K562 (cell line): ENCODE measurements at regions not wholly inside any gene's neighbourhood (a gene's known extent, or its start where the extent isn't known, plus 50 kb on each side); places are given as distances from the start of the nearest gene placed in this dataset.

ENCODE experiments used
- ATAC-seq: fragments of 200-7000 bp; cut with Tn5 transposase; 3 replicates; pipeline ENCODE4 v1.9.1; 2020; ENCODE audit warnings: moderate library complexity
- BruUV-seq: library from RNA; stranded (reverse); fragments of 400-500 nt; replicated peaks from 2 replicates; lab custom pipeline; 2021; lab: Mats Ljungman, UMichigan
- CTCF ChIA-PET: fragments of 300-600 bp; formaldehyde crosslinking; extraction: SDS; loops from one replicate; lab custom pipeline; 2021; ENCODE audit warnings: low intra/inter-chr PET ratio; lab: Yijun Ruan, JAX
- POLR2A ChIA-PET: fragments of 300-600, 350-650 bp; sonication (Branson Sonifier 250); formaldehyde crosslinking; extraction: SDS; loops from one replicate; lab custom pipeline; 2021; ENCODE audit warnings: antibody characterized with exemption, inconsistent platforms; lab: Yijun Ruan, JAX
- DNase-seq, 4 experiments: peaks; one replicate each; pipeline versions ENCODE4 v3.0.0 to v3.0.0-alpha.2; 2011 to 2018; ENCODE audit warnings: low spot score in 3 of 4, mixed read lengths in 3 of 4; ENCODE audit errors: extremely low read depth in 1 of 4
- FAIRE-seq: peaks from 2 replicates; lab custom pipeline; 2011; peaks lifted over from hg19 to GRCh38; lab: Jason Lieb, UNC
- H2AFZ ChIP-seq: 2 replicates; pipeline ENCODE4 v1.6.0; 2011; ENCODE audit warnings: low read depth, low read length, control low read depth, inconsistent platforms
- H3K27ac ChIP-seq: fragments of 200-600 bp; 3 replicates; pipeline ENCODE4 v1.8.0; 2011; ENCODE audit warnings: low read depth, mild to moderate bottlenecking, control low read depth, inconsistent platforms, low read length, moderate library complexity, mixed read lengths; ENCODE audit errors: extremely low read depth
- H3K27me3 ChIP-seq, 2 experiments: fragments of 300-600 bp in 1 of 2; 2 replicates in 1 of 2; 3 replicates in 1 of 2; pipeline versions ENCODE4 v1.6.0 to v1.8.0; 2011; ENCODE audit warnings: inconsistent platforms in 2 of 2, low read length in 2 of 2, mild to moderate bottlenecking in 1 of 2, mixed read lengths in 1 of 2, moderate library complexity in 1 of 2; ENCODE audit not compliant: control insufficient read depth in 2 of 2, insufficient read depth in 2 of 2
- H3K36me3 ChIP-seq: fragments of 300-600 bp; 3 replicates; pipeline ENCODE4 v1.8.0; 2011; ENCODE audit warnings: mild to moderate bottlenecking, low read length, inconsistent platforms; ENCODE audit not compliant: control insufficient read depth, insufficient read depth
- H3K4me1 ChIP-seq, 2 experiments: fragments of 200-600 bp in 1 of 2; replicated peaks in 1 of 2; 2 replicates in 1 of 2; 3 replicates in 1 of 2; pipeline versions ENCODE4 v1.5.1 to v1.8.0; 2011; ENCODE audit warnings: inconsistent platforms in 2 of 2, low read length in 2 of 2, mild to moderate bottlenecking in 1 of 2, mixed read lengths in 1 of 2, moderate library complexity in 1 of 2; ENCODE audit not compliant: control insufficient read depth in 2 of 2, insufficient read depth in 2 of 2
- H3K4me2 ChIP-seq: 2 replicates; pipeline ENCODE4 v1.6.1; 2011; ENCODE audit warnings: low read length, control low read depth, inconsistent platforms, mixed read lengths; ENCODE audit not compliant: insufficient read depth
- H3K4me3 ChIP-seq: fragments of 200-600 bp; sonication (generic), shearing (Covaris generic); 2 replicates; pipeline ENCODE4 v1.5.1; 2016; ENCODE audit warnings: control low read depth, inconsistent platforms
- H3K79me2 ChIP-seq: fragments of 200-600 bp; 3 replicates; pipeline ENCODE4 v1.8.0; 2011; ENCODE audit warnings: low read length, inconsistent platforms; ENCODE audit not compliant: control insufficient read depth, insufficient read depth
- H3K9ac ChIP-seq, 2 experiments: 2 replicates each; pipeline versions ENCODE4 v1.6.0 to v1.6.1; 2011; ENCODE audit warnings: low read depth in 2 of 2, low read length in 2 of 2, control low read depth in 1 of 2, inconsistent platforms in 1 of 2, mild to moderate bottlenecking in 1 of 2, mixed read lengths in 1 of 2; ENCODE audit not compliant: insufficient read depth in 1 of 2
- H3K9me1 ChIP-seq: one replicate; pipeline ENCODE4 v1.6.0; 2011; ENCODE audit warnings: inconsistent platforms, mild to moderate bottlenecking, low read length, moderate library complexity; ENCODE audit not compliant: control insufficient read depth, insufficient read depth
- H3K9me3 ChIP-seq: replicated peaks from 2 replicates; pipeline ENCODE4 v1.5.1; 2011; ENCODE audit warnings: low read depth, low read length, inconsistent platforms; ENCODE audit not compliant: control insufficient read depth, insufficient read depth
- H4K20me1 ChIP-seq: replicated peaks from 2 replicates; pipeline ENCODE4 v1.6.1; 2011; ENCODE audit warnings: low read length, inconsistent platforms, mixed read lengths; ENCODE audit not compliant: control insufficient read depth, insufficient read depth
- CTCFL ChIP-seq: IDR thresholded peaks from 2 replicates; pipeline ENCODE4 v1.6.1; 2011; ENCODE audit warnings: borderline replicate concordance, low read depth, mild to moderate bottlenecking, moderate library complexity, low read length; ENCODE audit not compliant: insufficient read depth, poor library complexity, severe bottlenecking
- FOXJ3 ChIP-seq: sonication (generic); formaldehyde crosslinking; IDR thresholded peaks from 2 replicates; pipeline ENCODE4 v1.4.0; 2020; ENCODE audit warnings: mild to moderate bottlenecking, missing genetic modification reagents
- HNRNPH1 ChIP-seq: fragments of 200-400 bp; formaldehyde crosslinking; optimal IDR thresholded peaks from 2 replicates; pipeline ENCODE3; 2017; ENCODE audit warnings: low read depth, mild to moderate bottlenecking, low read length, moderate library complexity
- MED1 ChIP-seq: sonication (generic); formaldehyde crosslinking; IDR thresholded peaks from 2 replicates; pipeline ENCODE4 v1.8.1; 2023; ENCODE audit warnings: missing genetic modification reagents, borderline replicate concordance
- NCOA6 ChIP-seq: fragments of 450-650 bp; IDR thresholded peaks from 2 replicates; pipeline ENCODE4 v1.6.1; 2017; ENCODE audit warnings: mild to moderate bottlenecking
- TCFL5 ChIP-seq: fragments of 250-450 bp; sonication (Bioruptor Pico); conservative IDR thresholded peaks from 2 replicates; pipeline ENCODE4 v1.6.1; 2021; ENCODE audit warnings: mild to moderate bottlenecking, moderate library complexity, matching md5 sums
- ZNF217 ChIP-seq: sonication (generic); formaldehyde crosslinking; IDR thresholded peaks from 2 replicates; pipeline ENCODE4 v1.8.0; 2022; ENCODE audit warnings: mild to moderate bottlenecking, missing genetic modification reagents
- ZNF280A ChIP-seq: fragments of 450-650 bp; IDR thresholded peaks from 2 replicates; pipeline ENCODE4 v1.6.1; 2018; ENCODE audit warnings: mild to moderate bottlenecking, low read depth; ENCODE audit not compliant: partially characterized antibody
- ZNF41 ChIP-seq: fragments of 250-450 bp; sonication (Bioruptor Pico); conservative IDR thresholded peaks from 2 replicates; pipeline ENCODE4 v1.4.0; 2020; ENCODE audit warnings: mild to moderate bottlenecking
- WGBS: fragments of 100-300 bp; shearing (Covaris generic); methylation state at CpG from one replicate; pipeline ENCODE4 v1.1.6; 2016; ENCODE audit warnings: low coverage, mixed read lengths; ENCODE audit not compliant: insufficient coverage; ENCODE audit errors: missing lambda C conversion rate; 5-methylcytosine and 5-hydroxymethylcytosine counted together
- in situ Hi-C: fragments of 300-500 bp; cut with MboI; formaldehyde crosslinking; loops from 4 replicates; pipeline ENCODE4 v1.15.0; 2018; ENCODE audit warnings: inconsistent platforms, mixed read lengths
- intact Hi-C: fragments of 100-400 bp; cut with micrococcal nuclease; formaldehyde crosslinking; loops from 2 replicates; pipeline ENCODE4 v1.14.2; 2022

DNA sequence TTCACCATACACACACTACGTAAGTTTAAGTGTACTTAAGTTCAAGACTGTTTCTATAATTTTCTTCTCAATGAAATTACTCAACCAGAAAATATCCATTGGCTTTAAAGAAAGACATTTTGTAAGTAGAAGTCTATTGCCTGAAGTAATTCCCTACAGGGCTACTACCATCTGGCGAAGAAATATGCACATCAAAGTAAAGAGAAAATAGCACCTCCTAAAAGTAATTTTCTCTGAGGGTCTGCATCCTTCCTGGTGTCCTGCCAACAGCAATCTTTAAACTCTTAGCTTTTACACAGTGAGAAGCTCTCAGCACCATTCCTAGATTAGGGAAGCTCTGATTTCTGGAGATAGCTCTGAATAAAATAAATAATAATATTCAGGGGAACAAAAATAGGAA is 498.5 kb upstream of the TYRP1 start:
- TF ChIP-seq CTCFL (no peak), TCFL5 (CRISPR knock-in tag) (no peak), HNRNPH1 (no peak), MED1 (CRISPR knock-in tag) (no peak), FOXJ3 (CRISPR knock-in tag) (no peak), ZNF280A (no peak), ZNF217 (CRISPR knock-in tag) (no peak), NCOA6 (no peak), ZNF41 (no peak)
- no peaks in the 10 kb centered on the region for H3K79me2 ChIP-seq
- no peak overlapping the region for H2AFZ ChIP-seq
- H4K20me1 ChIP-seq, result no peaks in the 10 kb centered on the region
- intact Hi-C loops (no loop called here), in situ Hi-C loops (no loop called here)
- WGBS, result 0% methylated on average over 2 of the region's 2 CpGs
- no peak for FAIRE-seq
- H3K4me2 ChIP-seq, result no peak overlapping the region
- H3K36me3 ChIP-seq, result no peaks in the 10 kb centered on the region
- H3K9me1 ChIP-seq, result no peaks in the 10 kb centered on the region
- H3K9me3 ChIP-seq, result no peaks in the 10 kb centered on the region
- ChIA-PET POLR2A (no interaction called here), CTCF (no interaction called here)
- no peaks in the 10 kb centered on the region for H3K27me3 ChIP-seq
- DNase-seq, result no peak
- H3K4me1 ChIP-seq, result no peaks in the 10 kb centered on the region
- H3K9ac ChIP-seq, result no peak overlapping the region
- no TSS peak for BruUV-seq
- no peak overlapping the region for H3K27ac ChIP-seq
- H3K4me3 ChIP-seq, result no peak overlapping the region
- ATAC-seq, result no peak
